RWPE2 (cell line): ENCODE measurements at regions not wholly inside any gene's neighbourhood (a gene's known extent, or its start where the extent isn't known, plus 50 kb on each side); places are given as distances from the start of the nearest gene placed in this dataset.

Experiments
- ATAC-seq: fragments of 200-7000 bp; cut with Tn5 transposase; 3 replicates; pipeline ENCODE4 v1.9.1; 2021; ENCODE audit warnings: low read depth
- DNase-seq: peaks from one replicate; pipeline ENCODE4 v3.0.0-alpha.2; 2020; ENCODE audit warnings: low spot score
- H3K27ac ChIP-seq: fragments of 450-650 bp; 2 replicates; pipeline ENCODE4 v1.5.1; 2017; ENCODE audit warnings: mild to moderate bottlenecking; ENCODE audit not compliant: poor library complexity, severe bottlenecking
- H3K27me3 ChIP-seq: fragments of 250-450 bp; sonication (Bioruptor Pico); 2 replicates; pipeline ENCODE4 v1.5.1; 2021; ENCODE audit warnings: mild to moderate bottlenecking, moderate library complexity; ENCODE audit not compliant: insufficient read depth, poor library complexity, severe bottlenecking
- H3K36me3 ChIP-seq: fragments of 250-450 bp; sonication (Bioruptor Pico); 2 replicates; pipeline ENCODE4 v1.5.1; 2020; ENCODE audit warnings: low read depth, mild to moderate bottlenecking, moderate library complexity
- H3K4me1 ChIP-seq: fragments of 250-450 bp; sonication (Bioruptor Pico); 2 replicates; pipeline ENCODE4 v1.5.1; 2021; ENCODE audit warnings: mild to moderate bottlenecking, moderate library complexity; ENCODE audit not compliant: insufficient read depth, poor library complexity, severe bottlenecking
- H3K4me3 ChIP-seq: fragments of 250-450 bp; sonication (Bioruptor Pico); 2 replicates; pipeline ENCODE4 v1.5.1; 2021; ENCODE audit warnings: mild to moderate bottlenecking, moderate library complexity; ENCODE audit not compliant: severe bottlenecking
- H3K9me3 ChIP-seq: fragments of 250-450 bp; sonication (Bioruptor Pico); 2 replicates; pipeline ENCODE4 v1.5.1; 2021; ENCODE audit warnings: mild to moderate bottlenecking, moderate library complexity; ENCODE audit not compliant: severe bottlenecking
- TF ChIP-seq, protein P1 (sequence below): fragments of 450-650 bp; IDR thresholded peaks from one replicate; pipeline ENCODE4 v1.5.1; 2017; ENCODE audit warnings: mild to moderate bottlenecking, moderate library complexity; ENCODE audit not compliant: poor library complexity, severe bottlenecking

DNA sequence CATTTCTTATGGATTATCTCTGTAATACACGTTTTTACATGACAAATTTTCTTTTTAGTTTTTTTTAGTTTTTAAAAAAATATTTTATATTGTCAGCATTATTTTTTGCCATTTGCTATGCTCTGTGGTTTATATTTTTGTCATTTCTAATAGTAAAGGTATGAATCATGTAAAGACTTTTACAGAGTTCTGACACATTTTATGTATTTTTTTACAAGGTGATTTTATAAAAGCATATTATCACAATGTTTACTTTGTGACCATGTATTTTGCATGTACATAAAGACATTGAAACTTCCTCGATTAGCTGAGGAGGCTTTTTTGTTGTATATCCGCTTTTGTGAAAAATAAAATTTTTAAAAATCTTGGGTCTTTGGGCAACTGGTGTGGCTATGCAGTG lies 1705.1 kb downstream of the PCDH7 start:
- no peaks in the 10 kb centered on the region for H3K27me3 ChIP-seq
- TF ChIP-seq, protein P1, sequence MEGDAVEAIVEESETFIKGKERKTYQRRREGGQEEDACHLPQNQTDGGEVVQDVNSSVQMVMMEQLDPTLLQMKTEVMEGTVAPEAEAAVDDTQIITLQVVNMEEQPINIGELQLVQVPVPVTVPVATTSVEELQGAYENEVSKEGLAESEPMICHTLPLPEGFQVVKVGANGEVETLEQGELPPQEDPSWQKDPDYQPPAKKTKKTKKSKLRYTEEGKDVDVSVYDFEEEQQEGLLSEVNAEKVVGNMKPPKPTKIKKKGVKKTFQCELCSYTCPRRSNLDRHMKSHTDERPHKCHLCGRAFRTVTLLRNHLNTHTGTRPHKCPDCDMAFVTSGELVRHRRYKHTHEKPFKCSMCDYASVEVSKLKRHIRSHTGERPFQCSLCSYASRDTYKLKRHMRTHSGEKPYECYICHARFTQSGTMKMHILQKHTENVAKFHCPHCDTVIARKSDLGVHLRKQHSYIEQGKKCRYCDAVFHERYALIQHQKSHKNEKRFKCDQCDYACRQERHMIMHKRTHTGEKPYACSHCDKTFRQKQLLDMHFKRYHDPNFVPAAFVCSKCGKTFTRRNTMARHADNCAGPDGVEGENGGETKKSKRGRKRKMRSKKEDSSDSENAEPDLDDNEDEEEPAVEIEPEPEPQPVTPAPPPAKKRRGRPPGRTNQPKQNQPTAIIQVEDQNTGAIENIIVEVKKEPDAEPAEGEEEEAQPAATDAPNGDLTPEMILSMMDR: no peak
- no peaks in the 10 kb centered on the region for H3K9me3 ChIP-seq
- H3K4me1 ChIP-seq: no peaks in the 10 kb centered on the region
- H3K27ac ChIP-seq: no peak overlapping the region
- no peaks in the 10 kb centered on the region for H3K36me3 ChIP-seq
- H3K4me3 ChIP-seq: no peak overlapping the region
- ATAC-seq: no peak
- DNase-seq: no peak

DNA sequence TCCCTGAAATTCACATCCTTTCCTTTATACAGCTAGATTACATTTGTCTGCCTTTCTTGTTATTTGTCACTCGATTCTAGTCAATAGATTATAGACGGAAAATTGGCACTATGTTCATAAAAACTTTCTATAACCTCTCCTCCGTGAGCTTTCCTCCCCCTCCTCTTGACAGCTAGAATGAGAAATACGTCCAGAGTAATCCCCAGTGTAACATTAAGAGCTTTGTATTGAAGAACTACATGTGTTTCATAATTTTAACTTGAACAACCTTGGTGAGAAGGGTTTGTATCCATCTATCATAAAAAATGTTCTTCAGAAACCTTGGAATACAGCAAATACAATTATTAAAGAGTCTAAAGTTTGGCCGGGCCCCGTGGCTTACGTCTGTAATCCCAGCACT lies 1707.4 kb downstream of the PCDH7 start:
- ATAC-seq (no peak), DNase-seq (no peak)
- no peaks in the 10 kb centered on the region for H3K9me3 ChIP-seq
- no peaks in the 10 kb centered on the region for H3K4me1 ChIP-seq
- H3K4me3 ChIP-seq: no peak overlapping the region
- no peaks in the 10 kb centered on the region for H3K27me3 ChIP-seq
- H3K27ac ChIP-seq: no peak overlapping the region
- TF ChIP-seq, protein P1: no peak
- H3K36me3 ChIP-seq: no peaks in the 10 kb centered on the region

DNA sequence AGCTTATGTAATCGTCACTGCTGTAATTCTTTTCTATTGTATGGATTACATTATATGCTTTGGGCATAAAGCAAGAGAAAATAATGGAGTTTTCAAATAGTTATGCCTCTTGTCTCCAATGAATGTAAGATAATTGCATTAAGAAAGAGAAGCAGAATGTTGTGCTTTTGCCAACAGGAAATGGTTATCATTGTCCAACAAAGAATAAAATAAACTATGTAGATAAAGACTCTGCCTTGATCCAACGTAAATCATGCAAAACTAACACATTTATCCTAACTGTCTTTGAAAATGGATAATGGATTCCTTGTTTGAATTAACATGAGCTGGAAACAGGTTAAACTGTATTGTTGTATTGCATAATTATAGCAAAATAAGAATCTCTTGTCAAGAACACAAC lies 1709.0 kb downstream of the PCDH7 start:
- H3K27me3 ChIP-seq: no peaks in the 10 kb centered on the region
- TF ChIP-seq, protein P1: no peak
- H3K4me1 ChIP-seq: no peaks in the 10 kb centered on the region
- H3K27ac ChIP-seq: no peak overlapping the region
- no peaks in the 10 kb centered on the region for H3K36me3 ChIP-seq
- ATAC-seq: no peak
- no peak for DNase-seq
- H3K4me3 ChIP-seq: no peak overlapping the region
- no peaks in the 10 kb centered on the region for H3K9me3 ChIP-seq

DNA sequence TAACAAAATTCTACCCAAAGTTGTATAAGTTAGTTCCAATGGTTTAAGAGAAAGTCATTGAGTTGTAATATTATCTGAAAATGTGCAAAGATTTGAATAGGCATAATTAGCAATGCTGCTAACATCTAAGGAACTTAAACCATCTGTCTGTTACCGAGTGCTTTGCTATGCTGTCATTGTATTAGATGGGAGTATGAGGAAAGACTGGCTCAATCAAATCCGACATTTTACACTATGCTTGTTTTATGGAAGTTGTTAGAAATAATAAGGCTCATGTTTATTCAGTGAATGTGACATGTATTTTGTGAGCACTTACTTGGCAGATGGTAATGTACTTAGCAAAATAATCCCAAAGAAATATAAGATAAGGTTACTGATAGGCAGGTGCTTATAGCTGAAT lies 1715.1 kb downstream of the PCDH7 start:
- DNase-seq: no peak

DNA sequence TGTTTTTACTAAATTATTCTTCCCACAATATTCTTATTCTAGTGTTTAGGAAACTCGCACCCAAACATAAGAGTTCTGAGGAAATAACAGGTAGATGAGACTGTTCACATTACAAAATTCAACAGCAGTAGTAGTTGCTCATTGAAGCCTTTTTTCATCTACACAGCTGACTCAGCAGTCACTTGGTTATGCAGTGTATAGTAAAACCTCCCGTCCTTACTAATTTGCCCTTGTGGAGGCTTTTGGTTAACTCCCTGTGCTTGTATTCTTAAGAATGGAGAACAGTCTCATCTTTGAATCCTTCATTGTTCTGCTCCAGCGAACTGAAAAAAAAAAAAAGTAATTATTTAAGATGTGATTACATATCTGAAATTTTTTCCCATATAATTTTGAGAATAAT lies 1716.6 kb downstream of the PCDH7 start:
- H3K27me3 ChIP-seq: no peaks in the 10 kb centered on the region
- ATAC-seq (no peak), DNase-seq (no peak)
- H3K4me3 ChIP-seq: no peak overlapping the region
- TF ChIP-seq, protein P1: no peak
- H3K9me3 ChIP-seq: no peaks in the 10 kb centered on the region
- no peaks in the 10 kb centered on the region for H3K4me1 ChIP-seq
- no peak overlapping the region for H3K27ac ChIP-seq
- H3K36me3 ChIP-seq: no peaks in the 10 kb centered on the region; the same call in 1 of the 2 replicates

More for the DNA sequence above, 1715.1 kb downstream of the PCDH7 start:
- H3K9me3 ChIP-seq: no peaks in the 10 kb centered on the region
- TF ChIP-seq, protein P1: no peak
- H3K36me3 ChIP-seq: no peaks in the 10 kb centered on the region
- H3K27me3 ChIP-seq: no peaks in the 10 kb centered on the region
- ATAC-seq: no peak
- H3K27ac ChIP-seq: no peak overlapping the region
- H3K4me1 ChIP-seq: no peaks in the 10 kb centered on the region
- no peak overlapping the region for H3K4me3 ChIP-seq
